M059J (cell line): ENCODE measurements at regions not wholly inside any gene's neighbourhood (a gene's known extent, or its start where the extent isn't known, plus 50 kb on each side); places are given as distances from the start of the nearest gene placed in this dataset.
A peak's percentile ranks its signal among the peaks of the same experiment; 100 is the strongest.

ENCODE experiments used
- DNase-seq: peaks from one replicate; pipeline ENCODE4 v3.0.0-alpha.2; 2012; ENCODE audit warnings: low read depth

DNA sequence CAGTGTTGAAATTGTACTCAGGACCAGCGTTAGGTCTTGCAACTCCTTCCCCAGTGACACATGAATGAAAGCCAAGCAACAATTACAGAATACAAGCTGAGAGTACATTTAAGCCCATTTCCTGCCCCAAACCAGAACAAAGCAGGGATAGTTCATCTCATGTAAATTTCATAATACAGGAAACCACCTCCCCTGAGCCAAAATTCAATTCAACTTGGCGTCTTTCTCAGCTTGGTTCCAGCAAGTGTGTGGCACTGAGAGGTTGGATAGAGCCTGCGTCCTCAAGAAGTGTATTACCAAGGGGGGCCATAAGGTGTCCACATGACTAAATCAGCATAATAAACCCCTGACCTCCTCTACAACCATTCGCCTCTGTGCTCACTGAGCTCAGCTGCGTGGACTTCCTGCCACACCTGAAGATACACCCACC lies 278.9 kb upstream of the CRY1 start:
- DNase-seq: peak; percentile 18

DNA sequence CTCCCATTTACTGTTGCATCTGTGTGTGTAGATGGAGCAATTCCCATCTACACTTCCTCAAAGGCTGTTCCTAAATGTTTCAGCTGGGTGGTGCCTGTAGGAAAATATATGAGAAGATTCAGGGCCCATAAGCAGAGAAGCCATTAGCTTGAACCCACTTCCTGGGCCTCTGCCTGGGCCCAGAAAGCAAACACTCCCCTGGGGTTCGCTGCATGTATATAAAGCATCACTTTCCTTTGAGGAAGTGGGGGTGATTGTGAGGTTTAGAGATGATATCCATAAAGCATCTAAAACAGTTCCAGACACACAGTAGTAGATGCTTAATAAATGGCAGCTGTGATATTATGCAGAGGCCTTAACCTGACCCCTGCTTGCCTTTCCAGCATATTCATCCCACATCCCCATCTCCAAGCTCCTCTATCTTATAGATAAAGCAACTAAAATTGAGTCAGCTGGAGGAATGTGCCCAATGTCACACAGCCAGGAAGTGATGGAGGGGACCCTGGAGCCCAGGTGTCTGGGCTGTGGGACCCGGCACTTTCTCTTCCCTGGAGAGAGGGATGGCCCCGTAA lies 280.0 kb upstream of the CRY1 start:
- no peak for DNase-seq

DNA sequence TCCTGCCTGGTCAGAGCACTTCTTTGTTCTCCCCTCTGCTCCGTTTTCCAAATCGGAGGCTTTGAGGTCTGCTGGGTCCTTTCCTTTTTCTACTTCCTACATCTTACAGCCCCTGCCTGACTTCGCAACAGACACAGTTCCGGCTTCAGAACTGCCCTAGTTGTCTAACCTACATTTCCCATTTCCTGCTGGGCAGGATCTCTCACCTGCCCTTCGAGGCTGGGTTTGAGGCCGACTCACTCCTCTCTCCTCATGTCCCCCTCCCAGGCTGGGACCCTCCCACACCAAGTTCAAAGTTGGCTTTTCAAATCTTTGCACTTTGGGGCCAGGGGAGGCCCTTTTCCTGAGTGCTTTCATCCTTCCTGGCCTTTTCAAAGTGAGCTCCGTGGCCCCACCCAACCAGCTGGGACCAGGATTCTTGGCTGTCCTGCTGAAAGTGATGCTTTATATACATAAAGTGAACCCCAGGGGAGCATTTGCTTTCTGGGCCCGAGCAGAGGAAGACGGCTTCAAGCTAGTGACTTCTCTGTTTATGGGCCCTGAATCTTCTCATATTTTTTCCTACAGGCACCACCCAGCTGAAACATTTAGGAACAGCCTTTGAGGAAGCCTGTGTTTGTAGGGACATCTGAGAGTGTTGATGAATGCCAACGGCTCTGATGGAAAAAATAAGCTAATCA lies 281.0 kb upstream of the CRY1 start:
- DNase-seq: no peak

DNA sequence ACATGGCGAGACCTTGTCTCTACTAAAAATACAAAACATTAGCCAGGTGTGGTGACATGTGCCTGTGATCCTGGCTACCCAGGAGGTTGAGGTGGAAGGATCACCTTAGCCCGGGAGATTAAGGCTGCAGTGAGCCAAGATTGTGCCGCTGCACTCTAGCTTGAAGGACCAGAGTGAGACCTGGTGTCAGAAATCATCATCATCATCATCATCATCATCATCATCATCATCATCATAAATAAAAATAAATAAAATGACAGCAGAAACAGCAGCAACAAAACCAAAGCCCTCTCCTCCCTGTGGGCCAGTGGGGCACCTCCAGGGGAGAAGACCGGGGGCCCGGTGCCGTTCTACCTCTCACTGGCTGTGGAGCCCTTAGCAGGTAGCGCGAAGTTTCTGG lies 281.9 kb upstream of the CRY1 start:
- no peak for DNase-seq

- DNase-seq: peak; percentile 73
Measured at GRCh38 chr12:107377596-107378385, 284.4 kb upstream of the CRY1 start.

DNA sequence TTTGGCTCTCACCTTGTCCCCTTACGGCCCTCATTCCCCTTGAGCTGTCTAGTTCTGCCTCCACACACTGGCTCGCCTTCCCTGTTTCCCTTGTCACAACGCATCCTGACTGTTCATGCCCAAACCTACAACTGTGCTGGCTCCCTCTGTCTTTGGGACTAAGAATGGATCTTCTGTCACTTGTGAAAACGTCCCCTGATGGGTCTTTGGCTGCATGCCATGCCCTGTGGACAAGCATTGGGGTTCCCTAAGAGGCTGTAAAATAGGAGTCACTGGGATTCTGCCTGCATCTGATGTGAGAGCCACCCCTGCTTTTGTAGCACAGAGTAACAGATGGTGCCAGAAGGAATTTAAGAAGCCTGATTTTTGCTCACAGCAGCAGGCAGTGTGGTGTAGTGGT lies 285.3 kb upstream of the CRY1 start:
- peak; percentile 25 for DNase-seq

- peak; percentile 82 for DNase-seq
Measured at GRCh38 chr12:107379142-107379851, 285.9 kb upstream of the CRY1 start.

DNA sequence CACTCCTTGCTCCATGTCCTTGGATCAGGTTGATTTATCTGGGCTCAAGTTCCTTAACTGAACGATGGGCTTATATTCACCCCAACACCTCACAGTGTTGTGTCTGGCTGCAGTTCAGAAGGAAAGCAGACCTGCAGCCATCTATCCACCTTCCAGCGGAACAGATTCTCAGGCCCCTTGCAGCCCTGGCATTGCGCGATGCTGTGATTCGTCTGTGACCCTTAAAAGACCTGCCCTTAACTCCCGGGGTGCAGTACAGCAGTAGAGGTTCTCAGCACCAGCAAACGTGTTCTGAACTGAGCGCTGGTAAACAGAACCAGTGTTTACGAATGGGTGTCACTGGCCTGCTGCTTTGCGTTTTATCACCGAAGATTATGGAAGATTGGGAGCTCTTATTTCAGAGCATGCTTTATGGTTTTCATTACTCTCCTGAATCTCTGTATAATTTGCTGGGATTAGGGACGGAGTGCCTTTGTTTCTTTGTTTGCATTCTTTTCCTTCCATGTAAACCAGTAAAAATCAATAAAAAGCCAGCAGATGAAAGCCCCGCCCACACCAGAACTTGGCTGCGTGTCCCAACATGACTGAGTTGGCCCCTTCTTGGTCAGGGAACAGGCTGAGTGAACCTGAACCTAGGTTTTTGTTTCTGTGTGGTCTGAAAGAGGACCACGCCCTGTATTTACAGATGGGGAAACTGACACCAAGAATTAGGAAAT lies 286.7 kb upstream of the CRY1 start:
- peak; percentile 75 for DNase-seq

DNA sequence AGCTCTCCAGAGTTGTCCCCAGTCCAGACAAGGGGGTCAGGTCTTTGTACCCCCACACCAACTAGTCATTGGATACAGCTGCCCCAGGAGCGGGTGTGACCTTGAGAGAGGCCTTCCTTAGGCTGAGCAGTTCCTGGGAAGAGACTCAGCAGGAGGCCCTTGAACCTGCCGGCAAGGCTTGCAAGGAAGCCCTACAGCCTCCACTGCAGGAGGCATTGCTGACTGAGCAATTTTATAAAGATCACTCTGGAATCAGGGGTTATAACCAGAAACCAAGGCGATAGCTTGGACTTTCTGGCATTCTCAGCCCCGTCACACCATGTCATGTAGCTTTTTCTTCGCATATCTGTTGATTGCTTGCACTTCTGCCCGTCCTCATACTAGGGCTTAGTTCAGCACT lies 291.3 kb upstream of the CRY1 start:
- no peak for DNase-seq

DNA sequence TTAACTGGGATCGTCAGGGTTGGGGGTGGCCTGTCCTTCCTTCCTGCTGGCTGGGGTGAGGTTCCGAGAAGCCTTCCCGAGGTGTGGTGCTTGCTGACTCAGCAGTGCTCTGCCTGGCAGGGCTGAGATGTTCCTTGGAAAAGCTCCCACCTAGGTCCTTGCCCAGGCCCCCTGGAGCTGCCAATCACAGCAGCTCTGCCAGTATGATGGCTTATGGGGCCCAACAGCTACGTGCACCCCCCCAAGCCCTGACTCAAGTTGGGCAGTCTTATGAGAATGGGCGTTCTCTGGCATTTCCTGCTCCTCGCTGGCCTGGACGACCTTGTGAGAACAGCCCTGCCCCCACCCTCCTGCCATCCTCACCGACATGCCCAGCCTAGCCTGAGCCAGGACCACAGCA lies 292.2 kb upstream of the CRY1 start:
- peak; percentile 73 for DNase-seq

GRCh38 chr12:107386569-107386968 lies 293.2 kb upstream of the CRY1 start:
- DNase-seq: no peak

- no peak for DNase-seq
Measured at GRCh38 chr12:107388263-107388662, 294.9 kb upstream of the CRY1 start.

DNA sequence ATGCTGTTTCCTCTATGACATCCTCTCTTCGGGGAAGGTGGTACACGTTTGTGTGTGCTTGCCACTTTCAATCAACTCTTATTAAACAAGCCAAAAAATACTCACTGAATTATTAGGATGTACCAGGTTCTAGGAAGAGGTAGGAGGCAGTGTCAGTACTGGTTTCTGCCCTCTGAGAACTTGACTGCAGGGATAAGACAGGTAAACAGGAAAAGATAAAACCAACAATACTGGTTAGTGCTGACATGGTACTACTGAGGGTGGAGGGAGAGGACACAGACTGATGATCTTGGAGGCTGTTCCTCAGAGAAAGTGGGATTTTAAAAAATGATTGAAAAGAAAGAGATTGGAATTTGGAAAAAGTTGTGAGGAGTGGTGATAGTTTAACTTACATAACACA lies 295.2 kb upstream of the PWP1 start:
- DNase-seq: no peak

- DNase-seq: peak; percentile 26
Measured at GRCh38 chr12:107393043-107393717, 292.4 kb upstream of the PWP1 start.

DNA sequence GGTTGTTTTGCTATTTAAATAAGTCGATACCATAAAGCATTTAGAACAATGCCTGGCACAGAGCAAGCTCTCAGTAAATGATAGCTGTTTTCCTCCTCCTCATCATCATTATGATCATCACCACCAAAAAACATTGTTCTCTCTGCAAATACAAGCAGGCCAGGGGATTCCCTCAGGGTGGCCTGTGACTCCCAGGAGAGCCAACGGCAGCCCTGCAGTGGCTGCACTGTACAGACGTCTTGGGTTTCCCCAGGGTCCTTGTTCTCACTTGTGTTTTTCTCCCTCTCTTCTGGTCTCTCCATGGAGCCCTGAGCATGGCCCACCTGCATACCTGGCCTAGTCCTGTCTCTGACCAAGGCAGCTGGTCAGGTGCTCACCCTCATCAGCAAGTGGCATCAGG lies 290.9 kb upstream of the PWP1 start:
- no peak for DNase-seq

DNA sequence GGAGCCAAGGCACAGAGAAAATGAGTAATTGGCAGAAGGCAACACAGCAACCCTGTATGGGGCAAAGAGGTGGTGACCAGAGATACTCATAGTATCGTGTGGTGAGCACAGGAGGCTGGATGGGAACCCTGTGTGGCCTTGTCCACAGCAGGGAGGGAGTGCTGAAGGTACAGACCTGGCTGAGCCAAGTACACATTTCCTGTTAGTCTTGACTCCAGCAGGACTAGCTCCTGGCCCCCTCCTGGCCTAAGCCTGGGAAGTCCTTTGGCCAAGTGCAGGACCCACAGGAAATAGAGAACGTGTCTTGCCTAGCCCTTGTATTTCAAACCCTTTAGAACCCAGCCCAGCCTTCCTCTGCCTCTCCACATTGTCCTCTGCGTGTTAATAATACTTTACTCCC lies 289.8 kb upstream of the PWP1 start:
- no peak for DNase-seq

GRCh38 chr12:107396991-107397390 lies 288.6 kb upstream of the PWP1 start:
- DNase-seq: no peak

GRCh38 chr12:107397890-107398500 lies 287.6 kb upstream of the PWP1 start:
- no peak for DNase-seq

DNA sequence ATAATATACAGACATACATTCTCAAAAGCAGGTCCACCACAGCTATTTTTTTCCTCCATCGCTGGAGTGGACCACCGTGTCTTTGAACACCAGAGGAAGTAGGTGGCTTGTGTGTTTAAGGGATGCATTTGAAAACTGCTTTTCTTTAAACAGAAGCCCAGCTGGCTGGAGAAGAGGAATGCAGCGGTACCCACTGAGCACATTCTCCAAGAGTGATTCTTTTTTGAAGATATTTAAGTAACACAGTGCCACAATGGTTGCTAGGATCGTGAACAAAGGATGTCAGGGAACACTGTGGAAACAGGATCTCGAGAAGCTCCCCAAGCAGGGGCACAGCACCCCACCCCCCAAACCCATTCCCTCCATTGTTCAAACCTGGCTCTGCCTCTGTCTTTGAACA lies 286.6 kb upstream of the PWP1 start:
- DNase-seq: peak; percentile 45

GRCh38 chr12:107400686-107401447 lies 284.7 kb upstream of the PWP1 start:
- peak; percentile 69 for DNase-seq
